GM12864 (cell line): ENCODE measurements at regions not wholly inside any gene's neighbourhood (a gene's known extent, or its start where the extent isn't known, plus 50 kb on each side); places are given as distances from the start of the nearest gene placed in this dataset.

ENCODE experiments used
- DNase-seq: peaks from one replicate; pipeline ENCODE4 v3.0.0-alpha.2; 2011; ENCODE audit warnings: low read depth
- H3K4me3 ChIP-seq: 2 replicates; pipeline ENCODE4 v1.5.1; 2011; ENCODE audit warnings: mild to moderate bottlenecking, low read depth, low read length, control low read depth
- TF ChIP-seq, protein P1 (sequence below): IDR thresholded peaks from 2 replicates; pipeline ENCODE4 v1.5.1; 2011; ENCODE audit warnings: low read depth, mild to moderate bottlenecking, moderate library complexity, low read length, control low read depth, inconsistent platforms; ENCODE audit errors: missing control alignments

DNA sequence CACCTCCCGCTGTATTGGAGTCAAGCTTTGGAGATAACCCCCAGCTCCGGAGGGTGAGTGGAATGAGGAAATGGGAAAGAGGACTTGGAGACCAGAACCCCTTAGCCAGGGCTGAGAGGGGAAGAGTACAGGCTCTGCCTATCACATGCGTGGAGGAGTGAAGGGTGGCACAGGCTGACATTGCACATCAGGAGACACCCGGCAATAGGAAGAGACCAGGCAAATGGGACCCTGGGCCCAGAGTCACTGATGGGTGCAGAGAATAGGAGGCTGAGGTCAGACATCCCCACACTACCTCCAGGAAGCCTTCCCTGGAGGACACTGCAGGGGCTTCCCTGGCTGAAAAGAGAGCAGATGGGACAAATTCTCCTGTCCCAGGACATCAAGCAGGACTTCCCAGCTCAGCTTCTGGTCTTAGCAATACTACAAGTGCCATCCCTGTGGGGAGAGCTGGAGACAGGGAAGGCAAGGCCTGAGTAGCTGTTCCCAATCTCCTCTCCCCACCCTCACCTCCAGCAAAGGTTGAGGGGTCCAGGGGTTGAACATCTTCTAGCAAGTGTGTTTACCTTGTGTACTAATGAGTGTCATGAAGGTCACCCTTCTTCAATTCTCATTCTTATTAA is 160.7 kb downstream of the BUD13 start:
- TF ChIP-seq, protein P1, sequence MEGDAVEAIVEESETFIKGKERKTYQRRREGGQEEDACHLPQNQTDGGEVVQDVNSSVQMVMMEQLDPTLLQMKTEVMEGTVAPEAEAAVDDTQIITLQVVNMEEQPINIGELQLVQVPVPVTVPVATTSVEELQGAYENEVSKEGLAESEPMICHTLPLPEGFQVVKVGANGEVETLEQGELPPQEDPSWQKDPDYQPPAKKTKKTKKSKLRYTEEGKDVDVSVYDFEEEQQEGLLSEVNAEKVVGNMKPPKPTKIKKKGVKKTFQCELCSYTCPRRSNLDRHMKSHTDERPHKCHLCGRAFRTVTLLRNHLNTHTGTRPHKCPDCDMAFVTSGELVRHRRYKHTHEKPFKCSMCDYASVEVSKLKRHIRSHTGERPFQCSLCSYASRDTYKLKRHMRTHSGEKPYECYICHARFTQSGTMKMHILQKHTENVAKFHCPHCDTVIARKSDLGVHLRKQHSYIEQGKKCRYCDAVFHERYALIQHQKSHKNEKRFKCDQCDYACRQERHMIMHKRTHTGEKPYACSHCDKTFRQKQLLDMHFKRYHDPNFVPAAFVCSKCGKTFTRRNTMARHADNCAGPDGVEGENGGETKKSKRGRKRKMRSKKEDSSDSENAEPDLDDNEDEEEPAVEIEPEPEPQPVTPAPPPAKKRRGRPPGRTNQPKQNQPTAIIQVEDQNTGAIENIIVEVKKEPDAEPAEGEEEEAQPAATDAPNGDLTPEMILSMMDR, result no peak
- DNase-seq, result no peak
- no peak overlapping the region for H3K4me3 ChIP-seq

DNA sequence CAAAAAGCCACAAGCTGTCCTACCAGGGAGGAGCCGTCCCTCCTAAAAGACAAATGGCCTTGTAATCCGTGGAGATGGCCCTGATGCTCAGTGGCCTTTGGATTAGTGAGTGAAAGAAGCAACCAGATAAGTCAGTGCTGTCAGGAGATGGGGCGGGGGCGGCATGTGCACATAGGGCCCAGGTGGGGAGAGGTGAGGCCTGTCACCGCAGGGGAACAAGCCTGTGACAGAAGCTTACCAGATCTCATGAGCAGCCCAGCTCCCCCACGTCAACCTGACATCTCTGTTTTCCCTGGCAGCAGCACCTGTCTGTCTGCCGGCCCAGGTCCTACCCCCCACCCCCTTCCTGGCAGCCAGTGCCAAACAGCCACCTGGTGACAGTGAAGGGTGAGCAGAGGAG is 162.6 kb downstream of the BUD13 start:
- H3K4me3 ChIP-seq, result no peak overlapping the region

DNA sequence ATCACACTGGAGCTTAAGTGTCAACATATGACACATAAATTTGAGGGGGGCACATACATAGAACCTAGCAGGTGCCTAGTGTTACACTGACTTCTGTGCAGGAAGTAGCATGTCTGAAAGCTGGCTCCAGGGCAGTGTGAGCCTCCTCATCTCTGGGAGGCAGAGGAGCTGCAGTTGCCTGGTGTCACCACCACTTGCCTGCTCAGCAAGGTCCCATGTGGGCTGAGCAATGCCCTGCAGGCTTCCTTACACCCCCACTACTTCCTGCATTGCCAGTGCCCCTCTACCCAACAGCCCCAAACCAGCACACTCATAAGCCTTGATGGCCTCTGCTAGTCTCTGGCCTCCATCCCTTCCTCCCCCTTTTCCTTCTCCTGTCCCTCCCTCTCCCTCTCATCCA is 165.8 kb downstream of the BUD13 start:
- no peak overlapping the region for H3K4me3 ChIP-seq
- TF ChIP-seq, protein P1, result no peak
- DNase-seq, result no peak

More for the DNA sequence above, 162.6 kb downstream of the BUD13 start:
- DNase-seq, result no peak
- TF ChIP-seq, protein P1, result no peak

DNA sequence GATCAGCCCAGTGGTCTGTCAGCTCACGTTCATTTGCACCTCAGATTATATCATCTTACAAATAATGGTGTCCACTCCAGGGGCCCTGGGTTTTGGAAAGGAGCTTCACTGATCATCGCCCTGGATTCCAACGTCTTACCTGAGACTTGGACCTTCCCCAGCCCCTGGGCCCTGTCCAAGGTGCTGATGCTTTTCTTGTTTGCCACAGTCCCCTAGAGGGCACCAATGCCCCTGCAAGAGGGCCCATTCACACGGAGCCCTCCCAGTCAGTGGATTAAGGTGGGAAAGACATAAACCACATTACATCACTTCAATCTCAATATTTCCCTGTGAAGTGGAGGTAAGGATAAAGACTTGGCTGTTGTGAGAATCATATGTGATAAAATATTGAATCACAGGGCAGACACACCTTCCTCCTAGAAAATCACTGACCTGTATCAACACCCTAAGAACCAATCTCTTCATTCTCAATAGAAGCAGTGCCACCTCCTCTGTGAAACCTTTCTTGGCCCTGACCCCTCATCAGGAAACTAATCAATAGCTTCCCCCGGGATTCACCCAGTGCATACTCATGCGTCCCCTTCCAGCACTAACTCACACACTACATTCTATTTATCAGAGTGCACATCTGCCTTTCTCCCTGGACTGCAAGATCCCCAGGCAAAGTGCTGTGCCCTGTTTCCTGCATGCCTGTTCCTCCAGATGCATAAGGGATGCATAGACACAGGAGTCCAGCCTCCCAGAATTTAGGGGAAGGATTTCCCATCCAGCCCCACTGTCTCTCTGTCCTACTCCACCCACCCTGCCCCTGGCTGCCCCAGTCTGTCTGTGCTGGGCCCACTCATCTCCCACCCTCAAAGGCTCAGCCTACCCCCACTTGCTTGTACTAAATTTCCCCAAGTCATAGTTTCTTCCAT is 167.0 kb downstream of the BUD13 start:
- TF ChIP-seq, protein P1, result peak; percentile 56
- DNase-seq, result no peak
- no peak overlapping the region for H3K4me3 ChIP-seq

DNA sequence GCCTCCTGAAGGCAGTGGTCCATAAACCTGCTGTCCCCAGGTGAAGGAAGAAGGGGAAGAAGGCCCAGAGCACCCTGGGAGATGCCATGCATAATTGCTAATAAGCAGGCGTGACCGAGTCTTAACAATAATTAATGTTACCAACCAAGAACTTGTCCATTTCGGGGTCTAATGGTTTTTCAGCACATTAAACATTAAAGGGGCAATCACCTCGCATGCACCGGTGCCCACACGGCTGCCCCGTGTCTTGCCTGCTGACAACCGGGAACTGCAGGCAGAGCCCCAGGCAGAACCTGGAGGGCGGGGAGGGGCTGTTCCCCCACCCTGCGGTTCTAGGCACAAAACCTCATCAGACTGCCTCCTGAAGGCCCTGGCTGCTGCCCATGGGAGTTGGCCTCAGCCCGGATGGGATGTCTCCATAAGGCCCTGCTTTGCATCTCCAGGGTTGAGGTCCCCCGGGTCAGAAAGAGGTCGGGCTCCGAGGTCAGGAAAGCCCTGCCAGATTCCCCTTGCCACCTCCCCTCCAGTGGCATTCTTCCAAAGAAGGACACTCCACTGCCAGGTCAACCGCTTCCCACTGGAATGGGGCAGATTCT is 169.0 kb downstream of the BUD13 start:
- DNase-seq, result no peak
- TF ChIP-seq, protein P1, result no peak
- no peak overlapping the region for H3K4me3 ChIP-seq

DNA sequence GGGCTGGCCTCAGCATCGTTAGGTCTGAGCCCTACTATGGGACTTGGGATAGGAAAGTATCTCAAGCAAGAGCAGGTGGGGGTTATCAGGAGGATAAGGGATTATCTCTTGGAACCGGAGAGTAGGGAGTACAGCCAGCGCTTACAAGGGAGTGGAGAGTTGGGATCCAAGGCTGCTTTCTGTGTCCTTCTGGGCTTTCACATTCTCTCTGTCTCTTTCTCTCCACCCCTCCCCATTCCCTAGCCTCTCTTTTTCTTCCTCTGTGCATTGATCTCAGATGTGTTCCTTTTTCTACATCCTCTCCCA is 170.2 kb downstream of the BUD13 start:
- no peak for DNase-seq
- no peak overlapping the region for H3K4me3 ChIP-seq
- TF ChIP-seq, protein P1, result no peak
